Astrocyte (in vitro differentiated cells and primary cell): ENCODE measurements at regions not wholly inside any gene's neighbourhood (a gene's known extent, or its start where the extent isn't known, plus 50 kb on each side); places are given as distances from the start of the nearest gene placed in this dataset.
A peak's percentile ranks its signal among the peaks of the same experiment; 100 is the strongest.

Experiments
- DNase-seq: peaks from one replicate; pipeline ENCODE4 v3.0.0-alpha.2; 2010; ENCODE audit warnings: low read depth
- FAIRE-seq: peaks from 2 replicates; lab custom pipeline; 2011; peaks lifted over from hg19 to GRCh38; lab: Jason Lieb, UNC
- H2AFZ ChIP-seq: 2 replicates; pipeline ENCODE4 v1.6.0; 2012; ENCODE audit warnings: low read depth, low read length, inconsistent platforms
- H3K27ac ChIP-seq: 2 replicates; pipeline ENCODE4 v1.5.1; 2011; ENCODE audit warnings: low read depth, low read length, inconsistent platforms
- H3K27me3 ChIP-seq: 2 replicates; pipeline ENCODE4 v1.6.0; 2011; ENCODE audit warnings: low read length, inconsistent platforms; ENCODE audit not compliant: insufficient read depth
- H3K36me3 ChIP-seq: 2 replicates; pipeline ENCODE4 v1.5.1; 2011; ENCODE audit warnings: low read length, inconsistent platforms; ENCODE audit not compliant: insufficient read depth
- H3K4me1 ChIP-seq: 2 replicates; pipeline ENCODE4 v1.5.1; 2011; ENCODE audit warnings: low read length, inconsistent platforms; ENCODE audit not compliant: insufficient read depth
- H3K4me2 ChIP-seq: 2 replicates; pipeline ENCODE4 v1.6.0; 2012; ENCODE audit warnings: low read length, inconsistent platforms
- H3K4me3 ChIP-seq: 2 replicates; pipeline ENCODE4 v1.5.1; 2011; ENCODE audit warnings: low read depth, mild to moderate bottlenecking, low read length, inconsistent platforms; ENCODE audit not compliant: insufficient read depth
- H3K79me2 ChIP-seq: 2 replicates; pipeline ENCODE4 v1.6.0; 2012; ENCODE audit warnings: mild to moderate bottlenecking, low read length, inconsistent platforms; ENCODE audit not compliant: insufficient read depth
- H3K9ac ChIP-seq: 2 replicates; pipeline ENCODE4 v1.6.0; 2012; ENCODE audit warnings: mild to moderate bottlenecking, low read length, inconsistent platforms
- H3K9me3 ChIP-seq: 2 replicates; pipeline ENCODE4 v1.5.1; 2012; ENCODE audit warnings: low read depth, mild to moderate bottlenecking, low read length, inconsistent platforms; ENCODE audit not compliant: insufficient read depth
- H4K20me1 ChIP-seq: 2 replicates; pipeline ENCODE4 v1.6.0; 2012; ENCODE audit warnings: low read length, inconsistent platforms; ENCODE audit not compliant: insufficient read depth
- H3K27ac Mint-ChIP-seq: one replicate; pipeline ENCODE4 v1.8.0; 2021; ENCODE audit warnings: mild to moderate bottlenecking, mixed read lengths; ENCODE audit not compliant: unreplicated experiment
- H3K27me3 Mint-ChIP-seq: one replicate; pipeline ENCODE4 v1.8.0; 2021; ENCODE audit warnings: low read depth, mixed read lengths; ENCODE audit not compliant: unreplicated experiment
- H3K36me3 Mint-ChIP-seq: one replicate; pipeline ENCODE4 v1.8.0; 2021; ENCODE audit warnings: low read depth, mixed read lengths; ENCODE audit not compliant: unreplicated experiment
- H3K4me1 Mint-ChIP-seq: one replicate; pipeline ENCODE4 v1.8.0; 2021; ENCODE audit warnings: low read depth, mixed read lengths; ENCODE audit not compliant: unreplicated experiment
- H3K4me3 Mint-ChIP-seq: one replicate; pipeline ENCODE4 v1.8.0; 2021; ENCODE audit warnings: mild to moderate bottlenecking, moderate library complexity, mixed read lengths; ENCODE audit not compliant: unreplicated experiment
- H3K9me3 Mint-ChIP-seq: one replicate; pipeline ENCODE4 v1.8.0; 2021; ENCODE audit warnings: mild to moderate bottlenecking, mixed read lengths; ENCODE audit not compliant: unreplicated experiment
- EZH2 ChIP-seq: IDR thresholded peaks from 2 replicates; pipeline ENCODE4 v1.6.1; 2012; ENCODE audit warnings: mild to moderate bottlenecking, low read length, inconsistent platforms; ENCODE audit not compliant: insufficient read depth
- TF ChIP-seq, protein P1 (sequence below): IDR thresholded peaks from 2 replicates; pipeline ENCODE4 v1.5.1; 2011; ENCODE audit warnings: low read depth, mild to moderate bottlenecking, inconsistent platforms, low read length, moderate library complexity; ENCODE audit not compliant: insufficient read depth

DNA sequence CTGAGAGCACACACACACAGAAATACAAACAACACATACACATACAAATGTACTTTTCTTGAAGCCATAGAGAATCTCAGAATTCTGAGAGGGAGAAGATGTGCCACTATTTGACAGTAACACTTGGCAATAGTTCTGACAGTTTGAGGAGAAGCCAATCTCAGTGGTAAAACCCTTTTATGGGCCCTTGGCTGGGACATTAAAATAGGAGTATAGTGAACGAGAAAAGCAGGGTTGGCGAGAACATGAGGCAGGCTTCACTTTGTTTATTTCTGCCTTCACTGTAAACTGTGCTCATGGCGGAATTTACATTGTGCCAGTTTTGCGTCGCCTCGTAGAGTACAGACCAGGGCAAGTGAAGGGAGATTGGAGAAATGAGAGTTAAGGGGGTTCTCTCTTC is 449.4 kb upstream of the POU3F3 start:
- Mint-ChIP-seq H3K4me3 (no peak overlapping the region), H3K4me1 (peaks cover 20% of the 10 kb centered on the region), H3K36me3 (no peaks in the 10 kb centered on the region), H3K27me3 (no peaks in the 10 kb centered on the region), H3K27ac (no peak overlapping the region), H3K9me3 (no peaks in the 10 kb centered on the region)
- Histone ChIP-seq H3K79me2 (no peaks in the 10 kb centered on the region), H3K9me3 (no peaks in the 10 kb centered on the region), H3K27ac (no peak overlapping the region), H3K36me3 (no peaks in the 10 kb centered on the region), H3K4me2 (no peak overlapping the region), H4K20me1 (no peaks in the 10 kb centered on the region), H3K9ac (no peak overlapping the region), H3K4me1 (peaks cover 7% of the 10 kb centered on the region), H2AFZ (no peak overlapping the region), H3K4me3 (no peak overlapping the region), H3K27me3 (no peaks in the 10 kb centered on the region)
- DNase-seq = no peak
- FAIRE-seq = no peak
- no peak for TF ChIP-seq EZH2
- TF ChIP-seq, protein P1, sequence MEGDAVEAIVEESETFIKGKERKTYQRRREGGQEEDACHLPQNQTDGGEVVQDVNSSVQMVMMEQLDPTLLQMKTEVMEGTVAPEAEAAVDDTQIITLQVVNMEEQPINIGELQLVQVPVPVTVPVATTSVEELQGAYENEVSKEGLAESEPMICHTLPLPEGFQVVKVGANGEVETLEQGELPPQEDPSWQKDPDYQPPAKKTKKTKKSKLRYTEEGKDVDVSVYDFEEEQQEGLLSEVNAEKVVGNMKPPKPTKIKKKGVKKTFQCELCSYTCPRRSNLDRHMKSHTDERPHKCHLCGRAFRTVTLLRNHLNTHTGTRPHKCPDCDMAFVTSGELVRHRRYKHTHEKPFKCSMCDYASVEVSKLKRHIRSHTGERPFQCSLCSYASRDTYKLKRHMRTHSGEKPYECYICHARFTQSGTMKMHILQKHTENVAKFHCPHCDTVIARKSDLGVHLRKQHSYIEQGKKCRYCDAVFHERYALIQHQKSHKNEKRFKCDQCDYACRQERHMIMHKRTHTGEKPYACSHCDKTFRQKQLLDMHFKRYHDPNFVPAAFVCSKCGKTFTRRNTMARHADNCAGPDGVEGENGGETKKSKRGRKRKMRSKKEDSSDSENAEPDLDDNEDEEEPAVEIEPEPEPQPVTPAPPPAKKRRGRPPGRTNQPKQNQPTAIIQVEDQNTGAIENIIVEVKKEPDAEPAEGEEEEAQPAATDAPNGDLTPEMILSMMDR = no peak

DNA sequence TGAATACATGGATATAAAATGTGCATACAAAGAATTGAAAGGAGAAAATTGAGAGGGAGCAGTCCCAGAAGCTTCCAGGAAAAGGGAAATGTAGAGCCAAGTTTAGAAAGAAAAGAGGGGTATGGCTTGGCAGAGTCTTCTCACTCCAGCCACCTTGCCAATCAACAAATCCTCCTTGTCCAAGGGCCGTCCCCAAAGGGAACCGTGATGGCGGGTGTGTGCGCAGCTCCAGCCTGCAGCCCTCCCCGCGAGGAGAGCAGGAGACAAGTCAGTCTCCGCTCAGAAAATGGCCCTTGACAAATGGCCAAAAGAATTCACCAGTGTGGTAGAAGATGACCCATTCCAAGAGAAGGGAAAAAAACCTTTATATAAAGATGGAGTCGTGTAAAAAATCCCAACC is 448.3 kb upstream of the POU3F3 start:
- H3K36me3 Mint-ChIP-seq = no peaks in the 10 kb centered on the region
- H3K27ac Mint-ChIP-seq = no peak overlapping the region
- Histone ChIP-seq H2AFZ (peak overlapping the region; percentile 28), H3K36me3 (no peaks in the 10 kb centered on the region), H3K27ac (no peak overlapping the region), H3K4me1 (peaks cover 7% of the 10 kb centered on the region), H3K27me3 (no peaks in the 10 kb centered on the region), H3K9ac (no peak overlapping the region), H3K9me3 (no peaks in the 10 kb centered on the region), H3K4me3 (no peak overlapping the region), H4K20me1 (no peaks in the 10 kb centered on the region), H3K4me2 (peak overlapping the region; percentile 77), H3K79me2 (no peaks in the 10 kb centered on the region)
- no peak for TF ChIP-seq EZH2
- TF ChIP-seq, protein P1 = no peak
- H3K4me3 Mint-ChIP-seq = no peak overlapping the region
- FAIRE-seq = no peak
- H3K9me3 Mint-ChIP-seq = no peaks in the 10 kb centered on the region
- no peaks in the 10 kb centered on the region for H3K27me3 Mint-ChIP-seq
- peaks cover 20% of the 10 kb centered on the region for H3K4me1 Mint-ChIP-seq
- DNase-seq = no peak

DNA sequence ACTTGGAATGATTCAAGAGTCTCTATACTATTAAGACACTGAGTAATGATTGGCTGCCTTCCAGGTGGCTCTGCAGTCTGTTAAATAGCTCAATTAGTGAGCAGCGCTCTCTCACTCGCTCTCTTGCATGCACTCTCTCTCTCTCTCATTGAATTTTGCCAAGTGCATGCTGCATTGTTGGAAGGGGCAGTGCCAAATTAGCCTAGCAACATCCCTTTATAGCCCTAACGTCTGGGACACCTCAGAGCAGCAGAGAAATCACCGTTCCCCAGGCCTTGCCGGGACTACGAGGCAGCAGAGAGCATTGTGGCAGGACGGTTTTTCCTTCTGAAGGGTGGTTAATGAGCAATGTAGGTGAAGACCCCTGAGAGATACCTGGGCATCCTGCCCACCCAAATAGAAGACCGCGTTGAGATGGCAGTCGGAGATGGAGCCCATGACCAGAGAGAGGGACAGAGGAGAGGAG is 447.6 kb upstream of the POU3F3 start:
- FAIRE-seq = no peak

More for the DNA sequence above, 447.6 kb upstream of the POU3F3 start:
- Mint-ChIP-seq H3K4me3 (no peak overlapping the region), H3K4me1 (peaks cover 20% of the 10 kb centered on the region), H3K27me3 (no peaks in the 10 kb centered on the region), H3K9me3 (no peaks in the 10 kb centered on the region), H3K36me3 (no peaks in the 10 kb centered on the region), H3K27ac (no peak overlapping the region)
- no peaks in the 10 kb centered on the region for H3K9me3 ChIP-seq
- peak overlapping the region; percentile 77 for H3K4me2 ChIP-seq
- TF ChIP-seq, protein P1 = no peak
- no peak for TF ChIP-seq EZH2
- no peak overlapping the region for H3K4me3 ChIP-seq
- no peak overlapping the region for H3K27ac ChIP-seq
- H3K27me3 ChIP-seq = no peaks in the 10 kb centered on the region
- H3K79me2 ChIP-seq = no peaks in the 10 kb centered on the region
- no peaks in the 10 kb centered on the region for H4K20me1 ChIP-seq
- peak; percentile 60 for DNase-seq
- peak overlapping the region; percentile 61 for H2AFZ ChIP-seq
- peaks cover 7% of the 10 kb centered on the region for H3K4me1 ChIP-seq
- H3K9ac ChIP-seq = no peak overlapping the region
- no peaks in the 10 kb centered on the region for H3K36me3 ChIP-seq
